Endothelial cell of umbilical vein (primary cell): ENCODE measurements at regions not wholly inside any gene's neighbourhood (a gene's known extent, or its start where the extent isn't known, plus 50 kb on each side); places are given as distances from the start of the nearest gene placed in this dataset.

Experiments used
- BruUV-seq: library from RNA; stranded (reverse); fragments of 400-500 nt; replicated peaks from 2 replicates; lab custom pipeline; 2021; lab: Mats Ljungman, UMichigan
- CTCF ChIA-PET: fragments of 300-600, 350-600 bp; sonication (Branson Sonifier 250); formaldehyde crosslinking; loops from one replicate; lab custom pipeline; 2021; ENCODE audit warnings: antibody characterized with exemption, inconsistent platforms; lab: Charles Lee
- POLR2A ChIA-PET: fragments of 300-600, 350-600 bp; sonication (Branson Sonifier 250); formaldehyde crosslinking; loops from one replicate; lab custom pipeline; 2021; ENCODE audit warnings: antibody characterized with exemption, inconsistent platforms; lab: Charles Lee
- DNase-seq: peaks from one replicate; pipeline ENCODE4 v3.0.0-alpha.2; 2011; ENCODE audit warnings: low read depth, low spot score
- FAIRE-seq: peaks from 2 replicates; lab custom pipeline; 2011; peaks lifted over from hg19 to GRCh38; lab: Jason Lieb, UNC
- H2AFZ ChIP-seq: 2 replicates; pipeline ENCODE4 v1.6.0; 2012; ENCODE audit warnings: low read depth, low read length, control low read depth, inconsistent platforms
- H3K27ac ChIP-seq: 2 replicates; pipeline ENCODE4 v1.5.1; 2011; ENCODE audit warnings: low read depth, mild to moderate bottlenecking, control low read depth, low read length, moderate library complexity; ENCODE audit not compliant: insufficient read depth
- H3K27me3 ChIP-seq, 2 experiments: 2 replicates each; pipeline versions ENCODE4 v1.6.0 to v1.6.1; 2011; ENCODE audit warnings: low read length in 2 of 2, mixed read lengths in 1 of 2; ENCODE audit not compliant: control insufficient read depth in 2 of 2, insufficient read depth in 2 of 2
- H3K36me3 ChIP-seq, 2 experiments: 2 replicates in 1 of 2; 3 replicates in 1 of 2; pipeline ENCODE4 v1.5.1; 2011; ENCODE audit warnings: low read length in 2 of 2, mild to moderate bottlenecking in 1 of 2, moderate library complexity in 1 of 2; ENCODE audit not compliant: control insufficient read depth in 2 of 2, insufficient read depth in 2 of 2; ENCODE audit errors: extremely low read depth in 1 of 2
- H3K4me1 ChIP-seq: 3 replicates; pipeline ENCODE4 v1.5.1; 2011; ENCODE audit warnings: mild to moderate bottlenecking, low read length; ENCODE audit not compliant: control insufficient read depth, insufficient read depth; ENCODE audit errors: extremely low read depth
- H3K4me2 ChIP-seq: 2 replicates; pipeline ENCODE4 v1.6.1; 2011; ENCODE audit warnings: low read length, control low read depth, mixed read lengths; ENCODE audit not compliant: insufficient read depth
- H3K4me3 ChIP-seq, 3 experiments: fragments of 200-600 bp in 1 of 3; sonication (generic), shearing (Covaris generic) in 1 of 3; replicated peaks in 1 of 3; 2 replicates each; pipeline ENCODE4 v1.5.1; 2011 to 2016; ENCODE audit warnings: control low read depth in 3 of 3, low read length in 3 of 3, mild to moderate bottlenecking in 2 of 3, inconsistent platforms in 1 of 3, low read depth in 1 of 3, moderate library complexity in 1 of 3; ENCODE audit not compliant: insufficient read depth in 1 of 3
- H3K79me2 ChIP-seq: 2 replicates; pipeline ENCODE4 v1.6.0; 2012; ENCODE audit warnings: low read length, inconsistent platforms; ENCODE audit not compliant: control insufficient read depth, insufficient read depth
- H3K9ac ChIP-seq: replicated peaks from 2 replicates; pipeline ENCODE3; 2011; ENCODE audit warnings: low read length, control low read depth; ENCODE audit not compliant: insufficient read depth; ENCODE audit errors: extremely low read depth
- H3K9me1 ChIP-seq: replicated peaks from 3 replicates; pipeline ENCODE4 v1.6.0; 2011; ENCODE audit warnings: mild to moderate bottlenecking, low read length; ENCODE audit not compliant: control insufficient read depth, insufficient read depth; ENCODE audit errors: extremely low read depth
- H3K9me3 ChIP-seq: replicated peaks from 2 replicates; pipeline ENCODE4 v1.5.1; 2012; ENCODE audit warnings: low read length, inconsistent platforms; ENCODE audit not compliant: control insufficient read depth, insufficient read depth
- H4K20me1 ChIP-seq: replicated peaks from 2 replicates; pipeline ENCODE3; 2011; ENCODE audit warnings: mild to moderate bottlenecking, low read length; ENCODE audit not compliant: control insufficient read depth, insufficient read depth; ENCODE audit errors: extremely low read depth
- CTCF ChIP-seq, 2 donors: IDR thresholded peaks; 1 replicate in 1 of 2; 2 replicates in 1 of 2; pipeline ENCODE4 v1.5.1; 2011; ENCODE audit warnings: low read length in 2 of 2, mild to moderate bottlenecking in 2 of 2, moderate library complexity in 2 of 2, control low read depth in 1 of 2, inconsistent platforms in 1 of 2, low read depth in 1 of 2; ENCODE audit not compliant: insufficient read depth in 1 of 2; ENCODE audit errors: extremely low read depth in 1 of 2
- EZH2 ChIP-seq: IDR thresholded peaks from 2 replicates; pipeline ENCODE4 v1.6.1; 2012; ENCODE audit warnings: borderline replicate concordance, low read depth, mild to moderate bottlenecking, moderate library complexity, low read length, inconsistent platforms; ENCODE audit not compliant: severe bottlenecking
- FOS ChIP-seq: IDR thresholded peaks from 2 replicates; pipeline ENCODE4 v1.6.1; 2011; ENCODE audit warnings: mild to moderate bottlenecking, low read length, moderate library complexity, borderline replicate concordance; ENCODE audit not compliant: insufficient read depth
- GATA2 ChIP-seq: IDR thresholded peaks from 2 replicates; pipeline ENCODE4 v1.7.0; 2011; ENCODE audit warnings: low read depth, mild to moderate bottlenecking, moderate library complexity, mixed read lengths, low read length; ENCODE audit not compliant: insufficient read length, insufficient read depth
- JUN ChIP-seq: IDR thresholded peaks from 2 replicates; pipeline ENCODE4 v1.6.1; 2011; ENCODE audit warnings: borderline replicate concordance, low read depth; ENCODE audit not compliant: insufficient read length, insufficient read depth
- MYC ChIP-seq: IDR thresholded peaks from one replicate; pipeline ENCODE4 v1.6.1; 2011; ENCODE audit warnings: mild to moderate bottlenecking, low read depth, low read length
- POLR2A ChIP-seq: IDR thresholded peaks from 2 replicates; pipeline ENCODE4 v1.6.1; 2012; ENCODE audit warnings: low read depth, mild to moderate bottlenecking, control low read depth, low read length
- POLR2AphosphoS5 ChIP-seq: IDR thresholded peaks from 2 replicates; pipeline ENCODE4 v1.6.1; 2012; ENCODE audit warnings: low read depth, mild to moderate bottlenecking, control low read depth, low read length, moderate library complexity; ENCODE audit not compliant: insufficient read depth
- dilution Hi-C: fragments of 300-500 bp; cut with MboI; formaldehyde crosslinking; loops from one replicate; pipeline ENCODE4 v1.15.0; 2019; ENCODE audit warnings: low sequenced_read_pairs; ENCODE audit not compliant: extremely low pct_ligation_motif_present
- intact Hi-C: fragments of 100-400 bp; cut with micrococcal nuclease; formaldehyde crosslinking; loops from one replicate; pipeline ENCODE4 v1.10.0; 2022
- TF ChIP-seq, protein P1 (sequence below): IDR thresholded peaks from 2 replicates; pipeline ENCODE4 v1.6.1; 2011; ENCODE audit not compliant: insufficient read depth, insufficient read length

DNA sequence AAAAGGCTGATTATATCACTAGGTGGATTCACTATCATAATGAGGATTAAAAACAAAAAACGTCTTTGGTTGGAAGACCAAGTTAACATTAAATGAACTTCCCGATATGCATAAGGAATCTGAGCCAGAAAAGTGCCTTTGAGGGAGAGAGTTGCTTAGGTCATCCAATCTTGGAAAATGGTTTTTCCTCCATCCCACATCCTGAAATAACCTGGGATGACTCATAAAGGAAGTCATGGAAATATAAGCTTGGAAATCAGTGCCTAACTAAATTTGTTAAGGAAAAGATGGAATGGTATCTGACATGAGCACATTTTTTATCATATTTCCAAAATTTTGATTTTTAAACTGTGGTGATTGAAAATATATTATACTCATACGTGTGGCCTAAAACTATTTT lies 66.0 kb downstream of the KBTBD8 start:
- Histone ChIP-seq H3K9me1 (no peaks in the 10 kb centered on the region), H3K79me2 (no peaks in the 10 kb centered on the region), H4K20me1 (no peaks in the 10 kb centered on the region), H3K9ac (no peak overlapping the region), H3K36me3 (no peaks in the 10 kb centered on the region), H3K27ac (no peak overlapping the region), H3K9me3 (no peaks in the 10 kb centered on the region), H3K4me1 (peaks cover 4% of the 10 kb centered on the region), H3K4me2 (no peak overlapping the region), H3K4me3 (no peak overlapping the region), H3K27me3 (peaks cover 2 to 5% of the 10 kb centered on the region in 2 experiments), H2AFZ (no peak overlapping the region)
- CTCF ChIA-PET, result interaction anchor here (1.1 to 2.2 kb wide), 5 partner anchors 13 to 50 kb away, joined by 3 to 8 read pairs (median 6); no protein-coding TSS in a partner anchor
- POLR2A ChIA-PET, result no interaction called here
- TF ChIP-seq POLR2AphosphoS5 (no peak), MYC (no peak), POLR2A (no peak), CTCF (IDR thresholded peaks at IDR 0.05; ENCODE audit: extremely low read depth in 1 of 2, insufficient read depth in 1 of 2, low read depth in 1 of 2, low read length in 2 of 2) (no peak), GATA2 (no peak), FOS (peak; percentile 80), EZH2 (no peak), JUN (peak; percentile 79)
- TF ChIP-seq, protein P1, sequence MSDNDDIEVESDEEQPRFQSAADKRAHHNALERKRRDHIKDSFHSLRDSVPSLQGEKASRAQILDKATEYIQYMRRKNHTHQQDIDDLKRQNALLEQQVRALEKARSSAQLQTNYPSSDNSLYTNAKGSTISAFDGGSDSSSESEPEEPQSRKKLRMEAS, result no peak
- BruUV-seq, result no TSS peak
- DNase-seq (peak; percentile 67), FAIRE-seq (peak; percentile 73)
- dilution Hi-C loops (no loop called here), intact Hi-C loops (no loop called here)
